K562 (cell line): ENCODE measurements at regions not wholly inside any gene's neighbourhood (a gene's known extent, or its start where the extent isn't known, plus 50 kb on each side); places are given as distances from the start of the nearest gene placed in this dataset.

Source experiments
- ATAC-seq: fragments of 200-7000 bp; cut with Tn5 transposase; 3 replicates; pipeline ENCODE4 v1.9.1; 2020; ENCODE audit warnings: moderate library complexity
- BruUV-seq: library from RNA; stranded (reverse); fragments of 400-500 nt; replicated peaks from 2 replicates; lab custom pipeline; 2021; lab: Mats Ljungman, UMichigan
- CTCF ChIA-PET: fragments of 300-600 bp; formaldehyde crosslinking; extraction: SDS; loops from one replicate; lab custom pipeline; 2021; ENCODE audit warnings: low intra/inter-chr PET ratio; lab: Yijun Ruan, JAX
- POLR2A ChIA-PET: fragments of 300-600, 350-650 bp; sonication (Branson Sonifier 250); formaldehyde crosslinking; extraction: SDS; loops from one replicate; lab custom pipeline; 2021; ENCODE audit warnings: antibody characterized with exemption, inconsistent platforms; lab: Yijun Ruan, JAX
- DNase-seq, 4 experiments: peaks; one replicate each; pipeline versions ENCODE4 v3.0.0 to v3.0.0-alpha.2; 2011 to 2018; ENCODE audit warnings: low spot score in 3 of 4, mixed read lengths in 3 of 4; ENCODE audit errors: extremely low read depth in 1 of 4
- FAIRE-seq: peaks from 2 replicates; lab custom pipeline; 2011; peaks lifted over from hg19 to GRCh38; lab: Jason Lieb, UNC
- H2AFZ ChIP-seq: 2 replicates; pipeline ENCODE4 v1.6.0; 2011; ENCODE audit warnings: low read depth, low read length, control low read depth, inconsistent platforms
- H3K27ac ChIP-seq: fragments of 200-600 bp; 3 replicates; pipeline ENCODE4 v1.8.0; 2011; ENCODE audit warnings: low read depth, mild to moderate bottlenecking, control low read depth, inconsistent platforms, low read length, moderate library complexity, mixed read lengths; ENCODE audit errors: extremely low read depth
- H3K27me3 ChIP-seq, 2 experiments: fragments of 300-600 bp in 1 of 2; 2 replicates in 1 of 2; 3 replicates in 1 of 2; pipeline versions ENCODE4 v1.6.0 to v1.8.0; 2011; ENCODE audit warnings: inconsistent platforms in 2 of 2, low read length in 2 of 2, mild to moderate bottlenecking in 1 of 2, mixed read lengths in 1 of 2, moderate library complexity in 1 of 2; ENCODE audit not compliant: control insufficient read depth in 2 of 2, insufficient read depth in 2 of 2
- H3K36me3 ChIP-seq: fragments of 300-600 bp; 3 replicates; pipeline ENCODE4 v1.8.0; 2011; ENCODE audit warnings: mild to moderate bottlenecking, low read length, inconsistent platforms; ENCODE audit not compliant: control insufficient read depth, insufficient read depth
- H3K4me1 ChIP-seq, 2 experiments: fragments of 200-600 bp in 1 of 2; replicated peaks in 1 of 2; 2 replicates in 1 of 2; 3 replicates in 1 of 2; pipeline versions ENCODE4 v1.5.1 to v1.8.0; 2011; ENCODE audit warnings: inconsistent platforms in 2 of 2, low read length in 2 of 2, mild to moderate bottlenecking in 1 of 2, mixed read lengths in 1 of 2, moderate library complexity in 1 of 2; ENCODE audit not compliant: control insufficient read depth in 2 of 2, insufficient read depth in 2 of 2
- H3K4me2 ChIP-seq: 2 replicates; pipeline ENCODE4 v1.6.1; 2011; ENCODE audit warnings: low read length, control low read depth, inconsistent platforms, mixed read lengths; ENCODE audit not compliant: insufficient read depth
- H3K4me3 ChIP-seq: fragments of 200-600 bp; sonication (generic), shearing (Covaris generic); 2 replicates; pipeline ENCODE4 v1.5.1; 2016; ENCODE audit warnings: control low read depth, inconsistent platforms
- H3K79me2 ChIP-seq: fragments of 200-600 bp; 3 replicates; pipeline ENCODE4 v1.8.0; 2011; ENCODE audit warnings: low read length, inconsistent platforms; ENCODE audit not compliant: control insufficient read depth, insufficient read depth
- H3K9ac ChIP-seq, 2 experiments: 2 replicates each; pipeline versions ENCODE4 v1.6.0 to v1.6.1; 2011; ENCODE audit warnings: low read depth in 2 of 2, low read length in 2 of 2, control low read depth in 1 of 2, inconsistent platforms in 1 of 2, mild to moderate bottlenecking in 1 of 2, mixed read lengths in 1 of 2; ENCODE audit not compliant: insufficient read depth in 1 of 2
- H3K9me1 ChIP-seq: one replicate; pipeline ENCODE4 v1.6.0; 2011; ENCODE audit warnings: inconsistent platforms, mild to moderate bottlenecking, low read length, moderate library complexity; ENCODE audit not compliant: control insufficient read depth, insufficient read depth
- H3K9me3 ChIP-seq: replicated peaks from 2 replicates; pipeline ENCODE4 v1.5.1; 2011; ENCODE audit warnings: low read depth, low read length, inconsistent platforms; ENCODE audit not compliant: control insufficient read depth, insufficient read depth
- H4K20me1 ChIP-seq: replicated peaks from 2 replicates; pipeline ENCODE4 v1.6.1; 2011; ENCODE audit warnings: low read length, inconsistent platforms, mixed read lengths; ENCODE audit not compliant: control insufficient read depth, insufficient read depth
- LARP7 ChIP-seq: fragments of 450-650 bp; IDR thresholded peaks from 2 replicates; pipeline ENCODE4 v1.6.1; 2016
- RBFOX2 ChIP-seq: fragments of 200-400 bp; formaldehyde crosslinking; IDR thresholded peaks from 2 replicates; pipeline ENCODE4 v1.6.1; 2017; ENCODE audit warnings: low read depth, mild to moderate bottlenecking, low read length, moderate library complexity
- SIN3B ChIP-seq: fragments of 450-650 bp; IDR thresholded peaks from 2 replicates; pipeline ENCODE4 v1.6.1; 2017; ENCODE audit warnings: low read depth, mild to moderate bottlenecking, moderate library complexity
- TOE1 ChIP-seq, 2 experiments: fragments of 450-650 bp in 1 of 2; sonication (generic) in 1 of 2; formaldehyde crosslinking in 1 of 2; IDR thresholded peaks; 2 replicates each; pipeline versions ENCODE4 v1.7.1 to v1.8.0; 2016 to 2022; ENCODE audit warnings: borderline replicate concordance in 2 of 2, mild to moderate bottlenecking in 2 of 2, antibody characterized with exemption in 1 of 2, inconsistent platforms in 1 of 2, low read depth in 1 of 2, missing genetic modification reagents in 1 of 2, moderate library complexity in 1 of 2
- ZBED1 ChIP-seq: IDR thresholded peaks from 2 replicates; pipeline ENCODE4 v1.6.1; 2014
- WGBS: fragments of 100-300 bp; shearing (Covaris generic); methylation state at CpG from one replicate; pipeline ENCODE4 v1.1.6; 2016; ENCODE audit warnings: low coverage, mixed read lengths; ENCODE audit not compliant: insufficient coverage; ENCODE audit errors: missing lambda C conversion rate; 5-methylcytosine and 5-hydroxymethylcytosine counted together
- in situ Hi-C: fragments of 300-500 bp; cut with MboI; formaldehyde crosslinking; loops from 4 replicates; pipeline ENCODE4 v1.15.0; 2018; ENCODE audit warnings: inconsistent platforms, mixed read lengths
- intact Hi-C: fragments of 100-400 bp; cut with micrococcal nuclease; formaldehyde crosslinking; loops from 2 replicates; pipeline ENCODE4 v1.14.2; 2022
- TF ChIP-seq, protein P1 (sequence below): fragments of 450-650 bp; formaldehyde crosslinking; IDR thresholded peaks from 2 replicates; pipeline ENCODE4 v1.4.0; 2020; ENCODE audit warnings: mild to moderate bottlenecking, moderate library complexity

DNA sequence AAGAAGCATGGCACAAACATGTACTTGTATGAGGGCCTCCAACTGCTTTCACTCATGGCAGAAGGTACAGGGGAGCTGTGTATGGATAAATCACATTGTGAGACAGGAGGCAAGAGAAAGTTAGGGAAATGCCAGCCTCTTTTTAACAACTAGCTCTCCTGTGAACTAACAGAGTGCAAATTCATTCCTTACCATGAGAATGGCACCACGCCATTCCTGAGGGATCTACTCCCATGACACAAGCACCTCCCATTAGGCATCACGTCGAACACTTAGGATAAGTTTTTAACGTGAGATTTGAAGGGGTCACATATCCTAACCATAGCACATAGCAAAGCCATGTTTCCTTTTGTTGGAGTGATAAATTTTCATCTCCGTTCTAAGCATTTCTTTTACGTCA, 747.2 kb upstream of the CHD1 start:
- Histone ChIP-seq H3K4me2 (no peak overlapping the region), H3K9me1 (no peaks in the 10 kb centered on the region), H3K4me1 (no peaks in the 10 kb centered on the region), H3K9ac (no peak overlapping the region), H3K27ac (no peak overlapping the region), H3K9me3 (0 out of 2 replicates have a peak, but pooled peaks cover 2% of the 10 kb centered on the region), H3K4me3 (no peak overlapping the region), H3K36me3 (no peaks in the 10 kb centered on the region), H3K27me3 (no peaks in the 10 kb centered on the region), H2AFZ (no peak overlapping the region), H4K20me1 (no peaks in the 10 kb centered on the region), H3K79me2 (no peaks in the 10 kb centered on the region)
- ATAC-seq = no peak
- intact Hi-C loops = no loop called here
- TF ChIP-seq SIN3B (no peak), RBFOX2 (no peak), ZBED1 (no peak), TOE1 (IDR thresholded peaks at IDR 0.05; ENCODE audit: borderline replicate concordance) (no peak), TOE1 (CRISPR knock-in tag; IDR thresholded peaks at IDR 0.05; ENCODE audit: borderline replicate concordance, low read depth) (no peak), LARP7 (no peak)
- TF ChIP-seq, protein P1, sequence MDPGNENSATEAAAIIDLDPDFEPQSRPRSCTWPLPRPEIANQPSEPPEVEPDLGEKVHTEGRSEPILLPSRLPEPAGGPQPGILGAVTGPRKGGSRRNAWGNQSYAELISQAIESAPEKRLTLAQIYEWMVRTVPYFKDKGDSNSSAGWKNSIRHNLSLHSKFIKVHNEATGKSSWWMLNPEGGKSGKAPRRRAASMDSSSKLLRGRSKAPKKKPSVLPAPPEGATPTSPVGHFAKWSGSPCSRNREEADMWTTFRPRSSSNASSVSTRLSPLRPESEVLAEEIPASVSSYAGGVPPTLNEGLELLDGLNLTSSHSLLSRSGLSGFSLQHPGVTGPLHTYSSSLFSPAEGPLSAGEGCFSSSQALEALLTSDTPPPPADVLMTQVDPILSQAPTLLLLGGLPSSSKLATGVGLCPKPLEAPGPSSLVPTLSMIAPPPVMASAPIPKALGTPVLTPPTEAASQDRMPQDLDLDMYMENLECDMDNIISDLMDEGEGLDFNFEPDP (CRISPR knock-in tag) = no peak
- no peak for FAIRE-seq
- no peak for DNase-seq
- POLR2A ChIA-PET = no interaction called here
- WGBS = 2% methylated on average over 6 of the region's 6 CpGs
- CTCF ChIA-PET = no interaction called here
- in situ Hi-C loops = no loop called here
- BruUV-seq = no TSS peak
